SK-N-SH treated with all-trans-retinoic acid at 6 μM for 48 hours (cell line): ENCODE measurements at regions not wholly inside any gene's neighbourhood (a gene's known extent, or its start where the extent isn't known, plus 50 kb on each side); places are given as distances from the start of the nearest gene placed in this dataset.
"Not testable (repeated sequence)": the region's sequence is repeated elsewhere in the genome, so short reads cannot be mapped to it uniquely, and the experiment has no call there.

Experiments
- ATAC-seq: fragments of 200-7000 bp; cut with Tn5 transposase; 3 replicates; pipeline ENCODE4 v1.9.1; 2020; ENCODE audit warnings: mild to moderate bottlenecking, moderate library complexity
- BACH2 ChIP-seq: fragments of 250-450 bp; sonication (Bioruptor Pico); IDR thresholded peaks from 2 replicates; pipeline ENCODE4 v1.9.0; 2021; ENCODE audit warnings: mild to moderate bottlenecking, borderline replicate concordance
- CSDC2 ChIP-seq: fragments of 250-450 bp; sonication (Bioruptor Pico); IDR thresholded peaks from 2 replicates; pipeline ENCODE4 v1.5.0; 2020; ENCODE audit warnings: mild to moderate bottlenecking, moderate library complexity
- GLIS3 ChIP-seq: fragments of 250-450 bp; sonication (Bioruptor Pico); IDR thresholded peaks from 2 replicates; pipeline ENCODE4 v1.5.0; 2020; ENCODE audit warnings: mild to moderate bottlenecking, moderate library complexity
- ISL1 ChIP-seq: fragments of 250-450 bp; sonication (Bioruptor Pico); IDR thresholded peaks from 2 replicates; pipeline ENCODE4 v2.1.2; 2022; ENCODE audit warnings: mild to moderate bottlenecking, moderate library complexity
- PPARA ChIP-seq: fragments of 250-450 bp; sonication (Bioruptor Pico); IDR thresholded peaks from 2 replicates; pipeline ENCODE4 v1.5.0; 2020; ENCODE audit warnings: mild to moderate bottlenecking, borderline replicate concordance
- SNAI2 ChIP-seq: fragments of 250-450 bp; sonication (Bioruptor Pico); IDR thresholded peaks from 2 replicates; pipeline ENCODE4 v1.5.0; 2020; ENCODE audit warnings: mild to moderate bottlenecking, moderate library complexity
- TCF4 ChIP-seq: fragments of 250-450 bp; sonication (Bioruptor Pico); IDR thresholded peaks from 2 replicates; pipeline ENCODE4 v1.8.0; 2021; ENCODE audit warnings: mild to moderate bottlenecking, moderate library complexity, borderline replicate concordance
- TOX ChIP-seq: fragments of 250-450 bp; sonication (Bioruptor Pico); IDR thresholded peaks from 2 replicates; pipeline ENCODE4 v1.8.0; 2021; ENCODE audit warnings: mild to moderate bottlenecking, moderate library complexity, borderline replicate concordance
- ZC3H10 ChIP-seq: fragments of 250-450 bp; sonication (Bioruptor Pico); IDR thresholded peaks from 2 replicates; pipeline ENCODE4 v1.5.1; 2021; ENCODE audit warnings: mild to moderate bottlenecking, moderate library complexity
- ZNF565 ChIP-seq: fragments of 450-650 bp; formaldehyde crosslinking; conservative IDR thresholded peaks from 2 replicates; pipeline ENCODE4 v1.5.0; 2020; ENCODE audit warnings: low read depth, mild to moderate bottlenecking, moderate library complexity
- ZNF70 ChIP-seq: fragments of 450-650 bp; formaldehyde crosslinking; IDR thresholded peaks from 2 replicates; pipeline ENCODE4 v1.5.0; 2020; ENCODE audit warnings: mild to moderate bottlenecking, moderate library complexity
- ZNF8 ChIP-seq: fragments of 450-650 bp; formaldehyde crosslinking; IDR thresholded peaks from 2 replicates; pipeline ENCODE4 v1.5.0; 2020; ENCODE audit warnings: mild to moderate bottlenecking, moderate library complexity
- TF ChIP-seq, protein P1 (sequence below): fragments of 250-450 bp; sonication (Bioruptor Pico); IDR thresholded peaks from 2 replicates; pipeline ENCODE4 v1.5.0; 2020; ENCODE audit warnings: mild to moderate bottlenecking, moderate library complexity
- TF ChIP-seq, protein P2 (sequence below): fragments of 250-450 bp; sonication (Bioruptor Pico); IDR thresholded peaks from 2 replicates; pipeline ENCODE4 v1.5.1; 2020; ENCODE audit warnings: low read depth, mild to moderate bottlenecking, moderate library complexity
- TF ChIP-seq, protein P3 (sequence below): fragments of 250-450 bp; sonication (Bioruptor Pico); IDR thresholded peaks from 2 replicates; pipeline ENCODE4 v1.8.0; 2020; ENCODE audit warnings: mild to moderate bottlenecking, moderate library complexity, borderline replicate concordance

DNA sequence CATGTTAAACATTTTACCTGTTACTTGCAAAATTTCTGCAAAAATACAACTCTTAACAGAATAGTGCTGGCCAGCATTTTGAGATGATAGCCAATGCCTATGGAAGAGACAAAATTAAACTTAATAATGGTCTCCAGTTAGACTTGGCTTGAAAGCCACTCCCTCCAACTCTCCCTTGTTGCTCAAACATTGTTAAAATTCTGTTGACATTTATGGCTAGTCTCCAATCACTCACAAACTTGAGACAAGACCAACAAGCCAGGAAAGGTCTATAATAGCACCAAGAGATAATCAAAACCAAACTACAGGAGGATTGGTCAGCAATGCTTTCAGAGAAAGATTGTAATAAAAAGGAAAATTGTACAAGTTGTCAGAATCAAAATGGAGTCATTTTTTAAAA lies 770.7 kb upstream of the NXPH2 start:
- no peak for ATAC-seq
- TF ChIP-seq GLIS3 (CRISPR knock-in tag), result no peak
- TF ChIP-seq TOX (CRISPR knock-in tag), result no peak
- no peak for TF ChIP-seq ISL1 (CRISPR knock-in tag)
- no peak for TF ChIP-seq SNAI2
- no peak for TF ChIP-seq PPARA
- TF ChIP-seq ZNF8, result no peak
- TF ChIP-seq ZC3H10 (CRISPR knock-in tag), result no peak

DNA sequence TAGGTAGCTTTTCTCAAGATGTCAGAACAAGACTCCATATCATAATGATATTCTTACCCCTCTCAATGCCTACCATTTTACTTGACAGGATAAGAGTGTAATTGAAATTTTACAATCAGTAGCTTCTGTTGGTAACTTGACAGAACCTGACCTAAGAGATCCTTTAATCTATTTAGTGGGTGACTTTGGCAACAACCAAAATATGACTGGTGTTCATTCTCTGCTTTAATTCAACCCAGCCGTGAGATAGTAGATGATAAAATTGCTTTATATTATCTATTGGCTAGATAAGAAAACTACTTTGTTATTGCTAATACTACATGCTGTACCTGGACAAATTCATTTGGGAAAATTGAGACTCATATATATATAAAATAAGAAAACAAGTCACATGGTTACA lies 770.2 kb upstream of the NXPH2 start:
- ATAC-seq, result no peak

DNA sequence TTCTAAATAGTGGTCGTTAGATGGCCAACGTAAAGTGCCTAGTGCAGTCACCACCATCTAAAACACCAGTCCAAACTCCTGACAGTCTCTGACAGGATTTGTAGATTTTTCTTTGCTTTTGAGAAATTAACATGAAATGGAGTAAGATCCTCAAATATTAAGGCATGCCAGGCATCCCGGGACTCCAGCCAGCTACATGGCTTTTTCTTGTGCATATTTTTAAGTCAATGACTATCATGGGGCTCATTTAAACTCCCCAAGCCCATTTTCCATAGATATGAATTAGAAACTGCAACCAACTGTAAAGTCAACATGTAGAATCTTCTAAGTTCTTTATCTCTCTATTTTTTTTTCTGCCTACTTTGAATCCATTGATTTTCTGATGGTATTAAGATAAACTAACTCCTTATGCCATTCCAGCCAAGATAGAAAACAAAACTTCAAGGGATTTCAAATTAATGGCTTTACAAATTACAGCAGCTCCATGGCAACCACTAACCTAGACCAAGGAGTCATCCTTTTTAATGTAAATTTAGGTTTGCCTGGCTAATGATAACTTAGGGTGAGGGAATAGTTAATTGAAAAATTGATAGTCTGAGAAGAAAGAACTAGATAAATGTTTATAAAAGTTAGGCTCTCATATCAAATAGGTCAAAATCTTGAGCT lies 764.1 kb upstream of the NXPH2 start:
- ATAC-seq, result no peak
- TF ChIP-seq, protein P1, sequence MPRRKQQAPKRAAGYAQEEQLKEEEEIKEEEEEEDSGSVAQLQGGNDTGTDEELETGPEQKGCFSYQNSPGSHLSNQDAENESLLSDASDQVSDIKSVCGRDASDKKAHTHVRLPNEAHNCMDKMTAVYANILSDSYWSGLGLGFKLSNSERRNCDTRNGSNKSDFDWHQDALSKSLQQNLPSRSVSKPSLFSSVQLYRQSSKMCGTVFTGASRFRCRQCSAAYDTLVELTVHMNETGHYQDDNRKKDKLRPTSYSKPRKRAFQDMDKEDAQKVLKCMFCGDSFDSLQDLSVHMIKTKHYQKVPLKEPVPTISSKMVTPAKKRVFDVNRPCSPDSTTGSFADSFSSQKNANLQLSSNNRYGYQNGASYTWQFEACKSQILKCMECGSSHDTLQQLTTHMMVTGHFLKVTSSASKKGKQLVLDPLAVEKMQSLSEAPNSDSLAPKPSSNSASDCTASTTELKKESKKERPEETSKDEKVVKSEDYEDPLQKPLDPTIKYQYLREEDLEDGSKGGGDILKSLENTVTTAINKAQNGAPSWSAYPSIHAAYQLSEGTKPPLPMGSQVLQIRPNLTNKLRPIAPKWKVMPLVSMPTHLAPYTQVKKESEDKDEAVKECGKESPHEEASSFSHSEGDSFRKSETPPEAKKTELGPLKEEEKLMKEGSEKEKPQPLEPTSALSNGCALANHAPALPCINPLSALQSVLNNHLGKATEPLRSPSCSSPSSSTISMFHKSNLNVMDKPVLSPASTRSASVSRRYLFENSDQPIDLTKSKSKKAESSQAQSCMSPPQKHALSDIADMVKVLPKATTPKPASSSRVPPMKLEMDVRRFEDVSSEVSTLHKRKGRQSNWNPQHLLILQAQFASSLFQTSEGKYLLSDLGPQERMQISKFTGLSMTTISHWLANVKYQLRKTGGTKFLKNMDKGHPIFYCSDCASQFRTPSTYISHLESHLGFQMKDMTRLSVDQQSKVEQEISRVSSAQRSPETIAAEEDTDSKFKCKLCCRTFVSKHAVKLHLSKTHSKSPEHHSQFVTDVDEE (CRISPR knock-in tag), result 0 out of 2 replicates have a peak, but pooled peaks have one; percentile 19
- TF ChIP-seq, protein P2, sequence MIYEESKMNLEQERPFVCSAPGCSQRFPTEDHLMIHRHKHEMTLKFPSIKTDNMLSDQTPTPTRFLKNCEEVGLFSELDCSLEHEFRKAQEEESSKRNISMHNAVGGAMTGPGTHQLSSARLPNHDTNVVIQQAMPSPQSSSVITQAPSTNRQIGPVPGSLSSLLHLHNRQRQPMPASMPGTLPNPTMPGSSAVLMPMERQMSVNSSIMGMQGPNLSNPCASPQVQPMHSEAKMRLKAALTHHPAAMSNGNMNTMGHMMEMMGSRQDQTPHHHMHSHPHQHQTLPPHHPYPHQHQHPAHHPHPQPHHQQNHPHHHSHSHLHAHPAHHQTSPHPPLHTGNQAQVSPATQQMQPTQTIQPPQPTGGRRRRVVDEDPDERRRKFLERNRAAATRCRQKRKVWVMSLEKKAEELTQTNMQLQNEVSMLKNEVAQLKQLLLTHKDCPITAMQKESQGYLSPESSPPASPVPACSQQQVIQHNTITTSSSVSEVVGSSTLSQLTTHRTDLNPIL (CRISPR knock-in tag), result no peak

More for the DNA sequence above, 770.2 kb upstream of the NXPH2 start:
- TF ChIP-seq, protein P1 (CRISPR knock-in tag), result peak; percentile 63; the same call in 1 of the 2 replicates
- TF ChIP-seq TCF4 (CRISPR knock-in tag) (peak; percentile 78; the same call in 1 of the 2 replicates), GLIS3 (CRISPR knock-in tag) (0 out of 2 replicates have a peak, but pooled peaks have one; percentile 48), BACH2 (CRISPR knock-in tag) (no peak), ISL1 (CRISPR knock-in tag) (peak; percentile 59; the same call in 1 of the 2 replicates)
- TF ChIP-seq, protein P3, sequence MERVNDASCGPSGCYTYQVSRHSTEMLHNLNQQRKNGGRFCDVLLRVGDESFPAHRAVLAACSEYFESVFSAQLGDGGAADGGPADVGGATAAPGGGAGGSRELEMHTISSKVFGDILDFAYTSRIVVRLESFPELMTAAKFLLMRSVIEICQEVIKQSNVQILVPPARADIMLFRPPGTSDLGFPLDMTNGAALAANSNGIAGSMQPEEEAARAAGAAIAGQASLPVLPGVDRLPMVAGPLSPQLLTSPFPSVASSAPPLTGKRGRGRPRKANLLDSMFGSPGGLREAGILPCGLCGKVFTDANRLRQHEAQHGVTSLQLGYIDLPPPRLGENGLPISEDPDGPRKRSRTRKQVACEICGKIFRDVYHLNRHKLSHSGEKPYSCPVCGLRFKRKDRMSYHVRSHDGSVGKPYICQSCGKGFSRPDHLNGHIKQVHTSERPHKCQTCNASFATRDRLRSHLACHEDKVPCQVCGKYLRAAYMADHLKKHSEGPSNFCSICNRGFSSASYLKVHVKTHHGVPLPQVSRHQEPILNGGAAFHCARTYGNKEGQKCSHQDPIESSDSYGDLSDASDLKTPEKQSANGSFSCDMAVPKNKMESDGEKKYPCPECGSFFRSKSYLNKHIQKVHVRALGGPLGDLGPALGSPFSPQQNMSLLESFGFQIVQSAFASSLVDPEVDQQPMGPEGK, result no peak
- TF ChIP-seq, protein P2 (CRISPR knock-in tag), result 0 out of 2 replicates have a peak, but pooled peaks have one; percentile 15

DNA sequence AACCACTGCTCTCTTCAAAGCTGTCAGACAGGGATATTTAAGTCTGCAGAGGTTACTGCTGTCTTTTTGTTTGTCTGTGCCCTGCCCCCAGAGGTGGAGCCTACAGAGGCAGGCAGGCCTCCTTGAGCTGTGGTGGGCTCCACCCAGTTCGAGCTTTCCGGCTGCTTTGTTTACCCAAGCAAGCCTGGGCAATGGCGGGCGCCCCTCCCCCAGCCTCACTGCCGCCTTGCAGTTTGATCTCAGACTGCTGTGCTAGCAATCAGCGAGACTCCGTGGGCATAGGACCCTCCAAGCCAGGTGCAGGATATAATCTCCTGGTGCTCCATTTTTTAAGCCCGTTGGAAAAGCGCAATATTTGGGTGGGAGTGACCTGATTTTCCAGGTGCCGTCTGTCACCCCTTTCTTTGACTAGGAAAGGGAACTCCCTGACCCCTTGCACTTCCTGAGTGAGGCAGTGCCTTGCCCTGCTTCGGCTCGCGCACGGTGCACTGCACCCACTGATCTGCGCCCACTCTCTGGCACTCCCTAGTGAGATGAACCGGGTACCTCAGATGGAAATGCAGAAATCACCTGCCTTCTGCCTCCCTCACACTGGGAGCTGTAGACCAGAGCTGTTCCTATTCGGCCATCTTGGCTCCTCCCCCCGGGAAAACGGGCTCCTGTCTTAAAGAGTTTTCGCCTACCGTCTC lies 758.3 kb upstream of the NXPH2 start:
- not testable (repeated sequence) for ATAC-seq

DNA sequence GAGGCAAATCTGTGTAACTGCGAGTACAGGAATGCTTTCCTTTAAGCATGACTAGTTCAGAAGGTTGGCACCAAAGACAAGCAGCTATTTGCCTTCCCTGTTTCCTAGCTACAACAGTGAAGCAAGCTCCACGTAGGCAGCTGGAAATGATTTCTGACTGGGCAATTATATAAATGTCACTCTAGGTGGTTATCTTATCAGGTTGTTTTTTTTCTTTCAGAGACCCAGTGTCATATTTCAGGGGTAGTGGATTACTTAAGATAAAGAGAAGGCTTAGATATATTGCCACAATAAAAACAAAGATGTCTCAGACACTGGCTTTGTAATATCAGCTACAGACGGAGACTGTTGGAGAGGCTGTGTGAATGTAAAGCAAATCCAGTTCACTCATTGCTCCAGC lies 748.9 kb upstream of the NXPH2 start:
- no peak for ATAC-seq
- TF ChIP-seq ISL1 (CRISPR knock-in tag), result 0 out of 2 replicates have a peak, but pooled peaks have one; percentile 11
- TF ChIP-seq GLIS3 (CRISPR knock-in tag), result no peak
- no peak for TF ChIP-seq ZNF70 (CRISPR knock-in tag)
- TF ChIP-seq SNAI2, result no peak
- TF ChIP-seq, protein P1 (CRISPR knock-in tag), result peak; percentile 57; the same call in 1 of the 2 replicates
- no peak for TF ChIP-seq ZNF565
- TF ChIP-seq TCF4 (CRISPR knock-in tag), result peak; percentile 29; the same call in 1 of the 2 replicates
- TF ChIP-seq CSDC2 (CRISPR knock-in tag), result no peak
